ENCODE measurements at regions not wholly inside any gene's neighbourhood (a gene's known extent, or its start where the extent isn't known, plus 50 kb on each side); places are given as distances from the start of the nearest gene placed in this dataset.
A peak's percentile ranks its signal among the peaks of the same experiment; 100 is the strongest.

DNA sequence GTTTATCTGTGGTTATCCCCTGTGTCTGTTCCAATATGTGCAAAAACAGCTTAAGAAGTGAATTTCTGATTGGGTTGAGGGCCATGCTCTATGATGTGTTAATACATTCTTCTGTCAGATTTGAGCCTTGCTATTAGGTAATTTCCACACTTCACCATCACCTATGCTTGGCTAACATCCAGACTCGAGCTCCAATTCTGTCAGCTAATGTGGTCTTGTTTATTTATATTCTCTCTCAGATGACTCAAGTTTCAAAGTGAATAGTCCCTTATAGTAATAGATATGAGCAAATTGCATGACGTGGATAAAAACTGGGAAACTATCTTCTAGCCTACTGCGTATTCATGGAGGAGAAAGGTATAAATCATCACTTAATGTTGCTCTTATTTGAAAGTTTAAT lies 451.3 kb downstream of the SNAPC1 start:
- H3K4me1 ChIP-seq (ENCODE audit: control insufficient read depth, extremely low read depth, insufficient read depth, low read length) = no peaks in the 10 kb centered on the region
- H3K9me3 ChIP-seq (ENCODE audit: control insufficient read depth, insufficient read depth, low read depth, low read length) = no peaks in the 10 kb centered on the region
- H3K79me2 ChIP-seq (ENCODE audit: control insufficient read depth, insufficient read depth, low read length) = no peaks in the 10 kb centered on the region
- H3K36me3 ChIP-seq (ENCODE audit: control insufficient read depth, insufficient read depth, low read length) = no peaks in the 10 kb centered on the region
- H4K20me1 ChIP-seq (ENCODE audit: control insufficient read depth, extremely low read depth, insufficient read depth, low read length) = no peaks in the 10 kb centered on the region
- H2AFZ ChIP-seq (ENCODE audit: low read length) = no peak overlapping the region
- H3K4me3 ChIP-seq (replicated peaks in 1 of 4; ENCODE audit: control extremely low read depth in 1 of 4, insufficient read depth in 1 of 4, low read depth in 3 of 4, low read length in 4 of 4) = no peak overlapping the region
- no peak overlapping the region for H3K9ac ChIP-seq (ENCODE audit: insufficient read depth, low read length)
- no peak overlapping the region for H3K27ac ChIP-seq (ENCODE audit: insufficient read depth, low read length)
- TF ChIP-seq EZH2 (IDR thresholded peaks at IDR 0.05; ENCODE audit: low read length, missing control alignments) = no peak
- TF ChIP-seq, protein P1, sequence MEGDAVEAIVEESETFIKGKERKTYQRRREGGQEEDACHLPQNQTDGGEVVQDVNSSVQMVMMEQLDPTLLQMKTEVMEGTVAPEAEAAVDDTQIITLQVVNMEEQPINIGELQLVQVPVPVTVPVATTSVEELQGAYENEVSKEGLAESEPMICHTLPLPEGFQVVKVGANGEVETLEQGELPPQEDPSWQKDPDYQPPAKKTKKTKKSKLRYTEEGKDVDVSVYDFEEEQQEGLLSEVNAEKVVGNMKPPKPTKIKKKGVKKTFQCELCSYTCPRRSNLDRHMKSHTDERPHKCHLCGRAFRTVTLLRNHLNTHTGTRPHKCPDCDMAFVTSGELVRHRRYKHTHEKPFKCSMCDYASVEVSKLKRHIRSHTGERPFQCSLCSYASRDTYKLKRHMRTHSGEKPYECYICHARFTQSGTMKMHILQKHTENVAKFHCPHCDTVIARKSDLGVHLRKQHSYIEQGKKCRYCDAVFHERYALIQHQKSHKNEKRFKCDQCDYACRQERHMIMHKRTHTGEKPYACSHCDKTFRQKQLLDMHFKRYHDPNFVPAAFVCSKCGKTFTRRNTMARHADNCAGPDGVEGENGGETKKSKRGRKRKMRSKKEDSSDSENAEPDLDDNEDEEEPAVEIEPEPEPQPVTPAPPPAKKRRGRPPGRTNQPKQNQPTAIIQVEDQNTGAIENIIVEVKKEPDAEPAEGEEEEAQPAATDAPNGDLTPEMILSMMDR (conservative IDR thresholded peaks at IDR 0.05 in 1 of 2, IDR thresholded peaks at IDR 0.05 in 1 of 2; ENCODE audit: low read depth in 1 of 2, low read length in 2 of 2) = no peak
- peak; percentile 84 to 90 for DNase-seq (ENCODE audit: low read depth in 2 of 2)
- H3K4me2 ChIP-seq (ENCODE audit: extremely low read depth, insufficient read depth, low read length) = no peak overlapping the region
- no peaks in the 10 kb centered on the region for H3K27me3 ChIP-seq (ENCODE audit: control insufficient read depth, insufficient read depth, low read length)

DNA sequence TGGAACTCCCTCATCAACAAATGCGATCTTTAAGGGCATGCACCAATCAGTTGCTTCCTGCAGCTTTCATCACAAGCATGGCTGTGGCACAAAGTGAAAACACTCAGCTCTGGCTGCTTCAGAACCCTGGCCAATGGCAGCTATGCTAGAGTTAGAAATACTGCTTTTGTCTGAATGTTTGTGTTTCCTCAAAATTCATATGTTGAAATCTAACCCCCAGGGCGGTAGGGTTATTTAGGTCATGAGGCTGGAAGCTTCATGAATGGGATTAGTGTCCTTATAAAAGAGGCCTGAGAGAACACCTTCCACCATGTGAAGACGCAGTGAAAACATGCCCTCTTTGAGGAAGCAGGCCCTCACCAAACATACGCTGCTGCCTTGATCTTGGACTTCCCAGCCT lies 453.9 kb downstream of the SNAPC1 start:
- no peak overlapping the region for H3K4me2 ChIP-seq (ENCODE audit: extremely low read depth, insufficient read depth, low read length)
- no peaks in the 10 kb centered on the region for H4K20me1 ChIP-seq (ENCODE audit: control insufficient read depth, extremely low read depth, insufficient read depth, low read length)
- H3K27ac ChIP-seq (ENCODE audit: insufficient read depth, low read length) = no peak overlapping the region
- no peaks in the 10 kb centered on the region for H3K4me1 ChIP-seq (ENCODE audit: control insufficient read depth, extremely low read depth, insufficient read depth, low read length)
- no peaks in the 10 kb centered on the region for H3K36me3 ChIP-seq (ENCODE audit: control insufficient read depth, insufficient read depth, low read length)
- H3K4me3 ChIP-seq (replicated peaks in 1 of 4; ENCODE audit: control extremely low read depth in 1 of 4, insufficient read depth in 1 of 4, low read depth in 3 of 4, low read length in 4 of 4) = no peak overlapping the region
- H3K9me3 ChIP-seq (ENCODE audit: control insufficient read depth, insufficient read depth, low read depth, low read length) = no peaks in the 10 kb centered on the region
- DNase-seq (ENCODE audit: low read depth in 2 of 2) = no peak
- H3K27me3 ChIP-seq (ENCODE audit: control insufficient read depth, insufficient read depth, low read length) = no peaks in the 10 kb centered on the region
- no peak for TF ChIP-seq EZH2 (IDR thresholded peaks at IDR 0.05; ENCODE audit: low read length, missing control alignments)
- TF ChIP-seq, protein P1 (conservative IDR thresholded peaks at IDR 0.05 in 1 of 2, IDR thresholded peaks at IDR 0.05 in 1 of 2; ENCODE audit: low read depth in 1 of 2, low read length in 2 of 2) = no peak
- no peak overlapping the region for H3K9ac ChIP-seq (ENCODE audit: insufficient read depth, low read length)
- no peak overlapping the region for H2AFZ ChIP-seq (ENCODE audit: low read length)
- no peaks in the 10 kb centered on the region for H3K79me2 ChIP-seq (ENCODE audit: control insufficient read depth, insufficient read depth, low read length)

DNA sequence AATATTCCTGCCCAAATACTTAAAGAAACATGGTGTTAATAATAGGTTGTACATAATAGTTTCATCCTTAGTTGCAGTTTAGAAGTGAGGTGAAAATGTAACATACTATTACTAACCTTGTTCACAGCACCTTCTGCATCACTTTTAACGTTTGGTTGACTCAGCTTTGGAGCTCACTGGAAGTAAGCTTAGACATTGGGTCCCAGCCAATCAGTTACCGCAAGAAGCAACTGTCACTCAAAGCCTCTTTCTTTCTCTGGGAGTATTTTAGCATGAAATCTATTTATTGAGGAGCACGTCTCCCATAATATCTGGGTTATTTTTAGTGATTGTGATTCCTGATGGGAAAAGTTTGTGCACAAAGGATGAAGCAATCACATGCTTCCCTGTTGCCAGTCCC lies 472.6 kb downstream of the SNAPC1 start:
- no peak overlapping the region for H3K4me3 ChIP-seq (replicated peaks in 1 of 4; ENCODE audit: control extremely low read depth in 1 of 4, insufficient read depth in 1 of 4, low read depth in 3 of 4, low read length in 4 of 4)
- no peaks in the 10 kb centered on the region for H3K36me3 ChIP-seq (ENCODE audit: control insufficient read depth, insufficient read depth, low read length)
- H3K79me2 ChIP-seq (ENCODE audit: control insufficient read depth, insufficient read depth, low read length) = no peaks in the 10 kb centered on the region
- H4K20me1 ChIP-seq (ENCODE audit: control insufficient read depth, extremely low read depth, insufficient read depth, low read length) = no peaks in the 10 kb centered on the region
- H3K27me3 ChIP-seq (ENCODE audit: control insufficient read depth, insufficient read depth, low read length) = no peaks in the 10 kb centered on the region
- peak in 1 of 2 donors; percentile 14 for DNase-seq (ENCODE audit: low read depth in 2 of 2)
- no peak overlapping the region for H2AFZ ChIP-seq (ENCODE audit: low read length)
- no peaks in the 10 kb centered on the region for H3K4me1 ChIP-seq (ENCODE audit: control insufficient read depth, extremely low read depth, insufficient read depth, low read length)
- H3K4me2 ChIP-seq (ENCODE audit: extremely low read depth, insufficient read depth, low read length) = no peak overlapping the region
- TF ChIP-seq, protein P1 (conservative IDR thresholded peaks at IDR 0.05 in 1 of 2, IDR thresholded peaks at IDR 0.05 in 1 of 2; ENCODE audit: low read depth in 1 of 2, low read length in 2 of 2) = no peak
- no peak for TF ChIP-seq EZH2 (IDR thresholded peaks at IDR 0.05; ENCODE audit: low read length, missing control alignments)
- no peak overlapping the region for H3K9ac ChIP-seq (ENCODE audit: insufficient read depth, low read length)
- no peak overlapping the region for H3K27ac ChIP-seq (ENCODE audit: insufficient read depth, low read length)
- H3K9me3 ChIP-seq (ENCODE audit: control insufficient read depth, insufficient read depth, low read depth, low read length) = no peaks in the 10 kb centered on the region

Measured in fibroblast of lung (primary cell).